Right lobe of liver (tissue), 6 donors: ENCODE measurements at regions not wholly inside any gene's neighbourhood (a gene's known extent, or its start where the extent isn't known, plus 50 kb on each side); places are given as distances from the start of the nearest gene placed in this dataset.
A peak's percentile ranks its signal among the peaks of the same experiment; 100 is the strongest.

Experiments used
- ATAC-seq, 4 donors: fragments of 200-7000 bp; cut with Tn5 transposase; one replicate each; pipeline ENCODE4 v1.9.1; 2020; ENCODE audit warnings: mild to moderate bottlenecking in 4 of 4, moderate library complexity in 4 of 4
- DNase-seq, 3 donors: peaks; one replicate each; pipeline ENCODE4 v3.0.0-alpha.2; 2020
- H3K27ac ChIP-seq, 3 donors: fragments of 200-600 bp; one replicate each; pipeline ENCODE4 v1.8.0; 2022
- H3K27me3 ChIP-seq, 2 donors: fragments of 200-600 bp; one replicate each; pipeline ENCODE4 v1.8.0; 2022
- H3K36me3 ChIP-seq, 4 donors: fragments of 200-600 bp; sonication (generic) in 1 of 4; one replicate each; pipeline versions ENCODE4 v1.5.1 to v1.8.0; 2017 to 2022; ENCODE audit warnings: control low read depth in 1 of 4
- H3K4me1 ChIP-seq, 4 donors: fragments of 200-600 bp; sonication (generic) in 1 of 4; one replicate each; pipeline versions ENCODE4 v1.5.1 to v1.8.0; 2017 to 2022; ENCODE audit warnings: control low read depth in 1 of 4
- H3K4me3 ChIP-seq, 3 donors: fragments of 200-600 bp; one replicate each; pipeline ENCODE4 v1.8.0; 2022
- H3K9me3 ChIP-seq, 4 donors: fragments of 200-600 bp; sonication (generic) in 1 of 4; one replicate each; pipeline versions ENCODE4 v1.5.1 to v1.8.0; 2017 to 2022; ENCODE audit warnings: control low read depth in 1 of 4
- POLR2A ChIP-seq: fragments of 450-650 bp; IDR thresholded peaks from one replicate; pipeline ENCODE4 v1.6.1; 2017; ENCODE audit warnings: antibody characterized with exemption, mild to moderate bottlenecking
- WGBS: methylation state at CpG from one replicate; pipeline ENCODE4 v1.1.6; 2018; ENCODE audit warnings: low coverage, low lambda C conversion rate; ENCODE audit not compliant: insufficient coverage; ENCODE audit errors: missing lambda C conversion rate; 5-methylcytosine and 5-hydroxymethylcytosine counted together
- intact Hi-C, 2 donors: fragments of 100-400 bp; cut with DNase I; formaldehyde crosslinking; loops; one replicate each; pipeline versions ENCODE4 v1.11.2 to v1.14.1; 2022
- TF ChIP-seq, protein P1 (sequence below), 4 donors: fragments of 200-600 bp in 3 of 4; fragments of 450-650 bp in 1 of 4; IDR thresholded peaks; one replicate each; pipeline versions ENCODE4 v1.5.1 to v1.8.0; 2016 to 2022; ENCODE audit warnings: antibody characterized with exemption in 4 of 4, mild to moderate bottlenecking in 2 of 4
- donor health status: DM: no; HTN: yes; CAD: no.
- donor health status: DM: no; HTN: no; CAD: no.
- donor health status: DM: no; HTN: no; CAD: no.
- donor health status: DM: no; HTN: yes; CAD: no.
- donor health status: DM: no; HTN: yes; CAD: no.

DNA sequence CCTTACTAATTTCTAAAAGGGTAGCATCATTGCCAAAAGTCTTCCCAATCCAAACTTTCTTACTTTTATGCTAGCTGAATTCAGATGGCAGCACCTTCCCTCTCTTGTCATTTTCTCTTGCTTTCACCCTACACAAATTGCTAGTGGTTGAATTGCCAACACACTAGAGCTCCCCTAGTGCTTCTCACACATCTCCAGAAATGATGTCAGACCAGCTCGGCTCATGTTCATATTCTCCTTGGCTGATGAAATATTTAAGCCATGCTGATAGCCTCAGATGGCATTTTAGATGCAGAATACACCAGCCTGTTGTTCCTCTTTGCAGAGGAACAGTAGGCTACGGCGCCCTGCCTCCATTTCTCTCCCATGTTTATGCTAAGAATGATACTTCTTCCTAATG lies 256.9 kb downstream of the PTBP2 start:
- peaks cover 0 to 11% (median 0%) of the 10 kb centered on the region in 4 donors for H3K4me1 ChIP-seq
- H3K9me3 ChIP-seq: no peaks in the 10 kb centered on the region
- H3K4me3 ChIP-seq: no peak overlapping the region
- H3K27ac ChIP-seq: no peak overlapping the region
- TF ChIP-seq POLR2A: no peak
- TF ChIP-seq, protein P1, sequence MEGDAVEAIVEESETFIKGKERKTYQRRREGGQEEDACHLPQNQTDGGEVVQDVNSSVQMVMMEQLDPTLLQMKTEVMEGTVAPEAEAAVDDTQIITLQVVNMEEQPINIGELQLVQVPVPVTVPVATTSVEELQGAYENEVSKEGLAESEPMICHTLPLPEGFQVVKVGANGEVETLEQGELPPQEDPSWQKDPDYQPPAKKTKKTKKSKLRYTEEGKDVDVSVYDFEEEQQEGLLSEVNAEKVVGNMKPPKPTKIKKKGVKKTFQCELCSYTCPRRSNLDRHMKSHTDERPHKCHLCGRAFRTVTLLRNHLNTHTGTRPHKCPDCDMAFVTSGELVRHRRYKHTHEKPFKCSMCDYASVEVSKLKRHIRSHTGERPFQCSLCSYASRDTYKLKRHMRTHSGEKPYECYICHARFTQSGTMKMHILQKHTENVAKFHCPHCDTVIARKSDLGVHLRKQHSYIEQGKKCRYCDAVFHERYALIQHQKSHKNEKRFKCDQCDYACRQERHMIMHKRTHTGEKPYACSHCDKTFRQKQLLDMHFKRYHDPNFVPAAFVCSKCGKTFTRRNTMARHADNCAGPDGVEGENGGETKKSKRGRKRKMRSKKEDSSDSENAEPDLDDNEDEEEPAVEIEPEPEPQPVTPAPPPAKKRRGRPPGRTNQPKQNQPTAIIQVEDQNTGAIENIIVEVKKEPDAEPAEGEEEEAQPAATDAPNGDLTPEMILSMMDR (IDR thresholded peaks at IDR 0.05): no peak
- H3K36me3 ChIP-seq: no peaks in the 10 kb centered on the region
- ATAC-seq (no peak), DNase-seq (no peak)
- H3K27me3 ChIP-seq: no peaks in the 10 kb centered on the region
- intact Hi-C loops: no loop called here
- 87% methylated on average over 3 of the region's 3 CpGs for WGBS

DNA sequence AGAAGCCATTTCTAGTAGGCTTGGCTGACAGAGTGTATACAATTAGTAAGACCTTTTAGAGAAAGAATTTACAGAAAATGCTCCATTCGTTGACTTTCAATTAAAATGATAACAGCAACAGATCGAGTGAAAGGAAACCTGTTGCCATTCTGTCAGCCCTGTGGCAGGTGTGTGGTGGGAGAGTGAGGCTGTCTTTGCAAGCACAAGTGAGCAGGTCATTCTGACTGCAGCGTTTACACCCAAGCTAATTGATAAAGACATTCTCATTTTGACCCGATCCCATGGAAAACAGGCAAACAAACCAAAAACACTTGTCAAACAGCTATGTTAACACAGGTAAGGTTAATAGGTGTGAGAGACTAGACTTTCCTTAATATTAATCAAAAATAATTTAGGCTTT lies 257.3 kb downstream of the PTBP2 start:
- DNase-seq: no peak
- no peak for TF ChIP-seq POLR2A
- no peak for ATAC-seq
- 58% methylated on average over 4 of the region's 4 CpGs for WGBS
- intact Hi-C loops: no loop called here
- H3K9me3 ChIP-seq: no peaks in the 10 kb centered on the region
- no peak overlapping the region for H3K27ac ChIP-seq
- H3K36me3 ChIP-seq: no peaks in the 10 kb centered on the region
- no peaks in the 10 kb centered on the region for H3K27me3 ChIP-seq
- no peak overlapping the region for H3K4me3 ChIP-seq
- peaks cover 0 to 11% (median 0%) of the 10 kb centered on the region in 4 donors for H3K4me1 ChIP-seq

DNA sequence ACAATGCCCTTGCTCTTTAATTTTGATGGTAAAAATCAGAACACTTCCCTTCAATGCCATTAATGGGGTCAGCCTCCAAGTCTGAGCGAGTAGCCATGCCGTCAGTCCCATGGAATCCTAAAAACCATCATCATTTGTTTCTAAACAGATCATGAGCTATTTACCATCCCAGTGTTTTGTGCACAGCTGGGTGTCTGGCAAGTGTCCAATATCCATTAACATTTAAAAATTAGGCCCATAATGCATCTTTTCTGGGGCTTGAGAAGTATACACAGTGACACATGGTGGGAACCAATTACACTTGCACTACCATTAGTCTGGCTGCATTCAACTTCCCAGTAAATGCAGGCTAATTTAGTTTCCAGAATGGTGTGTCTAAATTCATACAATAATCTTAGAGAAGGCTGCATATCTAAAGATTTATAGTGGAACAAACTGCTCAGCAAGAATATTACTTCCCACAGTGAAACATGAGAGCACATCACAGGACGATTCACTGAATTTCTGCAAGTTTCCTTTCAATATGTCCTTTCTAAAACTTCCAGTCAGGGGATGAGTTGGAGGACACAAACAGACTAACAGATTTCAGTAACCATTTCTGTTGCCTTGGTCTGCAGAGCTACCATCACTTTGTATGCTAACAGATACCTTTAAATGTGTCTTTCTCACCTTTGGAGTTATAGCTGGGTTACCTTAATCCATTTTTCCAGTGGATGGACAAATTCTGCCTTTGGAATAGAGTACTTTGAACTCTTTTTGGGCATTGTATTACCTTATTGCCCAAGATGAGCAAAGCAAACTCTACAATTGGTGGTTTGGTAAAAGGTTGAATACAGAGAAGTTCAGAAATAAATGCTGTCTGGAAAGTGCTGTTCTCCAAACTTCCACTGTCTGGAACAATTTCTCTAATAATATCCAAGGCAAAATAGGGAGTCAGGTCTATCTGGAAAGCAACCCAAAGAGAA lies 258.0 kb downstream of the PTBP2 start:
- Histone ChIP-seq H3K4me3 (no peak overlapping the region), H3K4me1 (peaks cover 0 to 11% (median 0%) of the 10 kb centered on the region in 4 donors), H3K27ac (no peak overlapping the region), H3K27me3 (no peaks in the 10 kb centered on the region), H3K9me3 (no peaks in the 10 kb centered on the region), H3K36me3 (no peaks in the 10 kb centered on the region)
- WGBS: 71% methylated on average over 3 of the region's 3 CpGs
- no peak for TF ChIP-seq POLR2A
- TF ChIP-seq, protein P1 (IDR thresholded peaks at IDR 0.05): no peak
- DNase-seq (no peak), ATAC-seq (peak in 3 of 4 donors; percentile 20 to 51 (median 36))
- intact Hi-C loops: no loop called here

DNA sequence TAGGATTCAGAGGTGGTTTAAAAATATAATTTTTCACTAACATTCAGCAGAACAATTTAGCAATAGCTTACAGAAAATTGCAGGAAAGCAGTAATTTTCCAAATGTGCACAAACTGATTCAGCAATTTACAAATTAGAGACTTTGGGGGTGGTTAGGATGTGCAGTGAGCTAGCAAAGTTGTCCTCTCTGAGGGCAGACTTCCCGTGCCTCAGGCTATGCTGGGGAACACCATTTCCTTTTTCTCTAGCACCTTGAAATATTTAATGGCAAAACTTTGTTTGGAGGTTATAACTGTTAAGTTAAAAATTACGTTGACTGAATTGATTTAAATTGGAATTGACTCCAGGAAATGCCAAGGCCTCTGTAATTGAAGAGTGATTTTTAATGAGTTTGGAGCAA lies 258.9 kb downstream of the PTBP2 start:
- WGBS: 56% methylated on average over 2 of the region's 2 CpGs
- Histone ChIP-seq H3K4me1 (peaks cover 0 to 11% (median 0%) of the 10 kb centered on the region in 4 donors), H3K27ac (no peak overlapping the region), H3K9me3 (no peaks in the 10 kb centered on the region), H3K4me3 (no peak overlapping the region), H3K36me3 (no peaks in the 10 kb centered on the region), H3K27me3 (no peaks in the 10 kb centered on the region)
- DNase-seq: no peak
- no peak for ATAC-seq
- intact Hi-C loops: no loop called here
- no peak for TF ChIP-seq POLR2A

DNA sequence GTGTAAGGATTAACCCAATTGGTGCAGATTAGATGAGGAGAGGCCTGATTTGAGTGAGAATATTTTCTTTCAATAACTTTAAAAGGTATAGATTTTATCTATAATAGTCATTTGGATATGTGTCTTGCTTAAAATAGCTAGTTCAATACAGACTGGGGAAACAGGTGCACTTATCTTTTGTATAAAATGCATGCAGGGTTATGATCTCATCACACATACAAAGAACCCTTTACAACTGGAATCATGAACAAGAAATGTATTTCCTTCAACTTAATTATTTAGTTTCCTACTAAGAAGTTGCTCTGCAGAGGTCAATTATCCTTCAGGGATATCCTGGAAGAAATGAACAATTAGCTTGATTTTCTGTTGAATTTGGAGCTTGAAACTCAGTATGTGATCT lies 259.6 kb downstream of the PTBP2 start:
- Histone ChIP-seq H3K9me3 (no peaks in the 10 kb centered on the region), H3K27me3 (no peaks in the 10 kb centered on the region), H3K4me3 (no peak overlapping the region), H3K36me3 (no peaks in the 10 kb centered on the region), H3K27ac (no peak overlapping the region), H3K4me1 (peaks cover 0 to 11% (median 0%) of the 10 kb centered on the region in 4 donors)
- intact Hi-C loops: no loop called here
- ATAC-seq: no peak
- TF ChIP-seq POLR2A: no peak
- TF ChIP-seq, protein P1 (IDR thresholded peaks at IDR 0.05): no peak
- no peak for DNase-seq
